MM.1S (cell line): ENCODE measurements at regions not wholly inside any gene's neighbourhood (a gene's known extent, or its start where the extent isn't known, plus 50 kb on each side); places are given as distances from the start of the nearest gene placed in this dataset.

Experiments used
- DNase-seq: peaks from one replicate; pipeline ENCODE4 v3.0.0-alpha.2; 2015
- H2AFZ ChIP-seq: fragments of 300-600 bp; sonication (generic); 2 replicates; pipeline ENCODE4 v1.6.0; 2016; ENCODE audit warnings: antibody characterized with exemption, low read length
- H3F3A ChIP-seq: fragments of 300-600 bp; sonication (generic); 2 replicates; pipeline ENCODE4 v1.6.1; 2016; ENCODE audit warnings: mild to moderate bottlenecking, antibody characterized with exemption, low read length, moderate library complexity, mixed read lengths; ENCODE audit not compliant: insufficient read depth
- H3K27ac ChIP-seq: fragments of 300-600 bp; sonication (generic); 2 replicates; pipeline ENCODE4 v1.5.1; 2016; ENCODE audit warnings: mild to moderate bottlenecking, low read length
- H3K27me3 ChIP-seq: fragments of 300-600 bp; sonication (generic); replicated peaks from 2 replicates; pipeline ENCODE4 v1.6.0; 2016; ENCODE audit warnings: low read length; ENCODE audit not compliant: insufficient read depth
- H3K36me3 ChIP-seq: fragments of 300-600 bp; sonication (generic); replicated peaks from 2 replicates; pipeline ENCODE4 v1.6.1; 2016; ENCODE audit warnings: mild to moderate bottlenecking, low read length, mixed read lengths; ENCODE audit not compliant: insufficient read depth
- H3K4me1 ChIP-seq: fragments of 300-600 bp; sonication (generic); 2 replicates; pipeline ENCODE4 v1.6.1; 2016; ENCODE audit warnings: low read length, mixed read lengths
- H3K4me2 ChIP-seq: fragments of 300-600 bp; sonication (generic); 2 replicates; pipeline ENCODE4 v1.6.0; 2016; ENCODE audit warnings: low read depth, low read length
- H3K4me3 ChIP-seq: fragments of 300-600 bp; sonication (generic); 2 replicates; pipeline ENCODE4 v1.5.1; 2016; ENCODE audit warnings: low read length, mixed read lengths
- H3K79me2 ChIP-seq: fragments of 300-600 bp; sonication (generic); 2 replicates; pipeline ENCODE4 v1.6.1; 2016; ENCODE audit warnings: mixed run types, low read length, mixed read lengths
- H3K9ac ChIP-seq: fragments of 300-600 bp; sonication (generic); 2 replicates; pipeline ENCODE4 v1.6.1; 2016; ENCODE audit warnings: low read length, mixed read lengths
- H3K9me2 ChIP-seq: fragments of 300-600 bp; sonication (generic); replicated peaks from 2 replicates; pipeline ENCODE4 v1.6.1; 2016; ENCODE audit warnings: mild to moderate bottlenecking, low read length, mixed read lengths; ENCODE audit not compliant: insufficient read depth
- H3K9me3 ChIP-seq: fragments of 300-600 bp; sonication (generic); replicated peaks from 2 replicates; pipeline ENCODE4 v1.6.1; 2016; ENCODE audit warnings: mild to moderate bottlenecking, low read length, mixed read lengths; ENCODE audit not compliant: insufficient read depth
- H4K20me1 ChIP-seq: fragments of 300-600 bp; sonication (generic); 2 replicates; pipeline ENCODE4 v1.6.1; 2016; ENCODE audit warnings: mild to moderate bottlenecking, low read length, moderate library complexity, mixed read lengths; ENCODE audit not compliant: insufficient read depth
- CTCF ChIP-seq: fragments of 300-600 bp; sonication (generic); IDR thresholded peaks from 2 replicates; pipeline ENCODE4 v1.5.1; 2016; ENCODE audit warnings: antibody characterized with exemption, low read length, mixed read lengths
- EZH2 ChIP-seq: fragments of 300-600 bp; sonication (generic); optimal IDR thresholded peaks from 2 replicates; pipeline ENCODE3; 2017; ENCODE audit warnings: low read depth, mild to moderate bottlenecking, antibody characterized with exemption, low read length, mixed read lengths
- EZH2phosphoT487 ChIP-seq: fragments of 300-600 bp; sonication (generic); IDR thresholded peaks from 2 replicates; pipeline ENCODE4 v1.6.1; 2018; ENCODE audit warnings: antibody characterized with exemption, low read length

- no peak overlapping the region for H3K9ac ChIP-seq
- TF ChIP-seq EZH2phosphoT487, result no peak
- TF ChIP-seq EZH2, result no peak
- no peak for TF ChIP-seq CTCF
- no peaks in the 10 kb centered on the region for H3K9me3 ChIP-seq
- no peaks in the 10 kb centered on the region for H3F3A ChIP-seq
- H4K20me1 ChIP-seq, result no peaks in the 10 kb centered on the region
- H3K4me3 ChIP-seq, result no peak overlapping the region
- no peaks in the 10 kb centered on the region for H3K79me2 ChIP-seq
- H3K27ac ChIP-seq, result no peak overlapping the region
- no peaks in the 10 kb centered on the region for H3K9me2 ChIP-seq
- no peak overlapping the region for H2AFZ ChIP-seq
- no peaks in the 10 kb centered on the region for H3K27me3 ChIP-seq
- H3K36me3 ChIP-seq, result no peaks in the 10 kb centered on the region
- no peak overlapping the region for H3K4me2 ChIP-seq
- DNase-seq, result no peak
- H3K4me1 ChIP-seq, result no peaks in the 10 kb centered on the region
These were observed 71.1 kb downstream of the ARL6IP4 start for GRCh38 chr12:123051556-123051955.

- TF ChIP-seq EZH2, result no peak
- TF ChIP-seq EZH2phosphoT487, result no peak
- TF ChIP-seq CTCF, result no peak
- no peak for DNase-seq
- no peaks in the 10 kb centered on the region for H3K36me3 ChIP-seq
- no peaks in the 10 kb centered on the region for H3K9me2 ChIP-seq
- no peaks in the 10 kb centered on the region for H3K79me2 ChIP-seq
- H2AFZ ChIP-seq, result no peak overlapping the region
- no peak overlapping the region for H3K27ac ChIP-seq
- H3K4me2 ChIP-seq, result no peak overlapping the region
- no peaks in the 10 kb centered on the region for H3F3A ChIP-seq
- no peak overlapping the region for H3K4me3 ChIP-seq
- no peaks in the 10 kb centered on the region for H3K4me1 ChIP-seq
- H3K9me3 ChIP-seq, result no peaks in the 10 kb centered on the region
- H3K9ac ChIP-seq, result no peak overlapping the region
- no peaks in the 10 kb centered on the region for H3K27me3 ChIP-seq
- H4K20me1 ChIP-seq, result no peaks in the 10 kb centered on the region
These were observed 70.4 kb downstream of the ARL6IP4 start for GRCh38 chr12:123050913-123051312.

GRCh38 chr12:123050331-123050831, 69.9 kb downstream of the ARL6IP4 start:
- H3K27ac ChIP-seq, result no peak overlapping the region
- no peak overlapping the region for H2AFZ ChIP-seq
- H3K4me1 ChIP-seq, result no peaks in the 10 kb centered on the region
- no peaks in the 10 kb centered on the region for H4K20me1 ChIP-seq
- H3K4me3 ChIP-seq, result no peak overlapping the region
- H3F3A ChIP-seq, result no peaks in the 10 kb centered on the region
- TF ChIP-seq EZH2, result no peak
- TF ChIP-seq CTCF, result no peak
- no peak for TF ChIP-seq EZH2phosphoT487
- no peaks in the 10 kb centered on the region for H3K9me3 ChIP-seq
- no peak overlapping the region for H3K9ac ChIP-seq
- H3K79me2 ChIP-seq, result no peaks in the 10 kb centered on the region
- H3K9me2 ChIP-seq, result no peaks in the 10 kb centered on the region
- no peaks in the 10 kb centered on the region for H3K27me3 ChIP-seq
- no peaks in the 10 kb centered on the region for H3K36me3 ChIP-seq
- no peak overlapping the region for H3K4me2 ChIP-seq
- DNase-seq, result no peak
